Panc1 (cell line): ENCODE measurements at regions not wholly inside any gene's neighbourhood (a gene's known extent, or its start where the extent isn't known, plus 50 kb on each side); places are given as distances from the start of the nearest gene placed in this dataset.

Experiments used
- ATAC-seq: fragments of 200-7000 bp; cut with Tn5 transposase; 2 replicates; pipeline ENCODE4 v1.9.1; 2020; ENCODE audit warnings: mild to moderate bottlenecking, moderate library complexity
- BruUV-seq: library from RNA; stranded (reverse); fragments of 400-500 nt; replicated peaks from 2 replicates; lab custom pipeline; 2021; lab: Mats Ljungman, UMichigan
- CTCF ChIA-PET: fragments of 300-600 bp; sonication (Branson Sonifier 250); formaldehyde crosslinking; loops from one replicate; lab custom pipeline; 2022; ENCODE audit warnings: antibody characterized with exemption; lab: Charles Lee
- POLR2A ChIA-PET: fragments of 300-600 bp; sonication (Branson Sonifier 250); formaldehyde crosslinking; loops from one replicate; lab custom pipeline; 2022; ENCODE audit warnings: antibody characterized with exemption; lab: Charles Lee
- DNase-seq: peaks from one replicate; pipeline ENCODE4 v3.0.0-alpha.2; 2010; ENCODE audit warnings: low read depth, low spot score
- H3K27ac ChIP-seq: 2 replicates; pipeline ENCODE4 v1.5.1; 2011; ENCODE audit warnings: mild to moderate bottlenecking, low read length, inconsistent platforms
- H3K27me3 ChIP-seq: fragments of 200-500 bp; sonication (Bioruptor generic); 2 replicates; pipeline ENCODE4 v1.6.0; 2014; ENCODE audit warnings: low read length, inconsistent platforms; ENCODE audit not compliant: control insufficient read depth, insufficient read depth
- H3K36me3 ChIP-seq: fragments of 200-500 bp; sonication (Bioruptor generic); 2 replicates; pipeline ENCODE4 v1.5.1; 2014; ENCODE audit warnings: inconsistent platforms, mild to moderate bottlenecking, low read length, moderate library complexity; ENCODE audit not compliant: control insufficient read depth, insufficient read depth
- H3K4me1 ChIP-seq: 2 replicates; pipeline ENCODE4 v1.5.1; 2011; ENCODE audit warnings: inconsistent platforms, mild to moderate bottlenecking, low read length, moderate library complexity; ENCODE audit not compliant: control insufficient read depth, insufficient read depth
- H3K4me3 ChIP-seq, 2 experiments: 2 replicates each; pipeline ENCODE4 v1.5.1; 2011 to 2012; ENCODE audit warnings: low read depth in 2 of 2, low read length in 2 of 2, mild to moderate bottlenecking in 2 of 2, inconsistent platforms in 1 of 2, moderate library complexity in 1 of 2
- H3K9me3 ChIP-seq: fragments of 200-500 bp; sonication (Bioruptor generic); 2 replicates; pipeline ENCODE4 v1.5.1; 2014; ENCODE audit warnings: low read depth, mild to moderate bottlenecking, inconsistent platforms, low read length, moderate library complexity; ENCODE audit not compliant: control insufficient read depth, insufficient read depth
- POLR2AphosphoS5 ChIP-seq: IDR thresholded peaks from 2 replicates; pipeline ENCODE4 v1.6.1; 2012; ENCODE audit warnings: mild to moderate bottlenecking, low read depth, low read length, moderate library complexity
- REST ChIP-seq, 2 experiments: IDR thresholded peaks; 2 replicates each; pipeline ENCODE4 v1.6.1; 2011 to 2012; ENCODE audit warnings: low read depth in 2 of 2, control low read depth in 1 of 2, low read length in 1 of 2, mild to moderate bottlenecking in 1 of 2, moderate library complexity in 1 of 2; ENCODE audit not compliant: insufficient read depth in 1 of 2
- SIN3A ChIP-seq: IDR thresholded peaks from 2 replicates; pipeline ENCODE4 v1.6.1; 2012; ENCODE audit warnings: low read depth, mild to moderate bottlenecking, low read length, moderate library complexity, borderline replicate concordance; ENCODE audit not compliant: insufficient read depth
- TCF7L2 ChIP-seq: IDR thresholded peaks from 2 replicates; pipeline ENCODE4 v1.6.1; 2011; ENCODE audit warnings: mild to moderate bottlenecking, low read depth, low read length, inconsistent platforms
- in situ Hi-C: cut with HindIII; loops from 2 replicates; pipeline ENCODE4 v1.10.0; 2016; ENCODE audit warnings: low sequenced_read_pairs, low pct_unique_long_range_greater_than_20kb
- intact Hi-C: fragments of 100-400 bp; cut with micrococcal nuclease; formaldehyde crosslinking; loops from one replicate; pipeline ENCODE4 v1.10.0; 2022; ENCODE audit not compliant: unreplicated experiment
- TF ChIP-seq, protein P1 (sequence below): fragments of 450-650 bp; IDR thresholded peaks from 2 replicates; pipeline ENCODE4 v1.5.1; 2017; ENCODE audit warnings: mild to moderate bottlenecking

DNA sequence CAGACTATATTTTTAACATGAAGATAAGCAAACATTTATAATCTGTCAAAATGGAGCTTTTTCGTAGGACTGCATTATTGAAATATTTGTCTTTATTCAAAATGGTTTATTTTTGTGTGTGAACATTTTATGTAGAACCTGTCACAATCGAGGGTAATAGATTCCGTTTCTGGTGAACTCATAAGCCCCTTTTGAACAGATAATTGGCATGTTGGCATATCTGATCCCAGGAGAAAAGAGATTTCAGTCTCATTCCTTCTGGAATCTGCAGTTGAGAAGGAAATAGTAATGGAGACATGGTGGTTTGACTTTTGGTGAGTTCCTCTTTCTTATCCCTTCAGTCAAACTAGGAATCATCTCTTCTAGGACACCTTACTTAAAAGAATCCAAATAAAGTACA is 427.9 kb upstream of the B3GALT2 start:
- CTCF ChIA-PET, result no interaction called here
- Histone ChIP-seq H3K4me1 (no peaks in the 10 kb centered on the region), H3K9me3 (no peaks in the 10 kb centered on the region), H3K27me3 (no peaks in the 10 kb centered on the region), H3K4me3 (no peak overlapping the region), H3K36me3 (no peaks in the 10 kb centered on the region), H3K27ac (no peak overlapping the region)
- DNase-seq, result no peak
- TF ChIP-seq SIN3A (no peak), REST (IDR thresholded peaks at IDR 0.05; ENCODE audit: insufficient read depth in 1 of 2, low read depth in 2 of 2, low read length in 1 of 2) (no peak), POLR2AphosphoS5 (no peak), TCF7L2 (no peak)
- TF ChIP-seq, protein P1, sequence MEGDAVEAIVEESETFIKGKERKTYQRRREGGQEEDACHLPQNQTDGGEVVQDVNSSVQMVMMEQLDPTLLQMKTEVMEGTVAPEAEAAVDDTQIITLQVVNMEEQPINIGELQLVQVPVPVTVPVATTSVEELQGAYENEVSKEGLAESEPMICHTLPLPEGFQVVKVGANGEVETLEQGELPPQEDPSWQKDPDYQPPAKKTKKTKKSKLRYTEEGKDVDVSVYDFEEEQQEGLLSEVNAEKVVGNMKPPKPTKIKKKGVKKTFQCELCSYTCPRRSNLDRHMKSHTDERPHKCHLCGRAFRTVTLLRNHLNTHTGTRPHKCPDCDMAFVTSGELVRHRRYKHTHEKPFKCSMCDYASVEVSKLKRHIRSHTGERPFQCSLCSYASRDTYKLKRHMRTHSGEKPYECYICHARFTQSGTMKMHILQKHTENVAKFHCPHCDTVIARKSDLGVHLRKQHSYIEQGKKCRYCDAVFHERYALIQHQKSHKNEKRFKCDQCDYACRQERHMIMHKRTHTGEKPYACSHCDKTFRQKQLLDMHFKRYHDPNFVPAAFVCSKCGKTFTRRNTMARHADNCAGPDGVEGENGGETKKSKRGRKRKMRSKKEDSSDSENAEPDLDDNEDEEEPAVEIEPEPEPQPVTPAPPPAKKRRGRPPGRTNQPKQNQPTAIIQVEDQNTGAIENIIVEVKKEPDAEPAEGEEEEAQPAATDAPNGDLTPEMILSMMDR, result no peak
- POLR2A ChIA-PET, result no interaction called here
- BruUV-seq, result no TSS peak
- in situ Hi-C loops (no loop called here), intact Hi-C loops (no loop called here)
- ATAC-seq, result no peak

- no peak for DNase-seq
Observed at GRCh38 chr1:193613041-193613440, 426.6 kb upstream of the B3GALT2 start.

More at GRCh38 chr1:193613041-193613440, 426.6 kb upstream of the B3GALT2 start:
- in situ Hi-C loops, result no loop called here
- ChIA-PET POLR2A (no interaction called here), CTCF (no interaction called here)
- TF ChIP-seq, protein P1, result no peak
- TF ChIP-seq SIN3A (no peak), TCF7L2 (no peak), POLR2AphosphoS5 (no peak), REST (IDR thresholded peaks at IDR 0.05; ENCODE audit: insufficient read depth in 1 of 2, low read depth in 2 of 2, low read length in 1 of 2) (no peak)
- no peak for ATAC-seq
- Histone ChIP-seq H3K4me1 (no peaks in the 10 kb centered on the region), H3K4me3 (no peak overlapping the region), H3K36me3 (no peaks in the 10 kb centered on the region), H3K27me3 (no peaks in the 10 kb centered on the region), H3K9me3 (no peaks in the 10 kb centered on the region), H3K27ac (no peak overlapping the region)
- intact Hi-C loops, result no loop called here
- BruUV-seq, result no TSS peak
